ENCODE measurements at regions not wholly inside any gene's neighbourhood (a gene's known extent, or its start where the extent isn't known, plus 50 kb on each side); places are given as distances from the start of the nearest gene placed in this dataset.

DNA sequence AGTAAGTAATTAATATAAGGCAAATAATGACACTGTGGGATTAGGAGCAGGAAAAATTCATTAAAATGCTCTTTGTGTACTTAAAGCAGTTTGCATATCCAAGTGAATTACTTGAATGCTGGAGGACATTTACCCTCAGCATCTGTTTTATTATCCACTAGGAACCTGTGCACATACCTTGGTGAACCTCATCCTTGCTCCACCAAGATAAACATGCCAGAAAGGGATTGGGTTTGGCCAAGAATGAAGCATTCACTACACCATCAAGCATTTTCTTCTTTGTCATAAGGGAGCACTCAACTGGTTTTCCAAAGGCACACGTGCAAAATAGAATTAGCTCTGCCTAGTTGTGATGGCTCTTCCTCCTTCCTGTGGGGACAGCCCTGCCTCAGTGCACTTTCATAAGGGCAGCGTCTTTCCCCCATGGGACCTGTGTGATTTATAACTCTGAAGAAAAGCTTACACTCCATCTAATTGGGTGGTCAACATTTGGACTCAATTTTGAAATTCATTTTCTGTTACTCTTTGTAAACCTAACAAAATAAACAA is 291.7 kb downstream of the USP46 start:
- H3K27ac ChIP-seq, result no peak overlapping the region
- no peak for ATAC-seq
- no peak for DNase-seq
- intact Hi-C loops (cut with DNase I), result no loop called here
- TF ChIP-seq, protein P1, sequence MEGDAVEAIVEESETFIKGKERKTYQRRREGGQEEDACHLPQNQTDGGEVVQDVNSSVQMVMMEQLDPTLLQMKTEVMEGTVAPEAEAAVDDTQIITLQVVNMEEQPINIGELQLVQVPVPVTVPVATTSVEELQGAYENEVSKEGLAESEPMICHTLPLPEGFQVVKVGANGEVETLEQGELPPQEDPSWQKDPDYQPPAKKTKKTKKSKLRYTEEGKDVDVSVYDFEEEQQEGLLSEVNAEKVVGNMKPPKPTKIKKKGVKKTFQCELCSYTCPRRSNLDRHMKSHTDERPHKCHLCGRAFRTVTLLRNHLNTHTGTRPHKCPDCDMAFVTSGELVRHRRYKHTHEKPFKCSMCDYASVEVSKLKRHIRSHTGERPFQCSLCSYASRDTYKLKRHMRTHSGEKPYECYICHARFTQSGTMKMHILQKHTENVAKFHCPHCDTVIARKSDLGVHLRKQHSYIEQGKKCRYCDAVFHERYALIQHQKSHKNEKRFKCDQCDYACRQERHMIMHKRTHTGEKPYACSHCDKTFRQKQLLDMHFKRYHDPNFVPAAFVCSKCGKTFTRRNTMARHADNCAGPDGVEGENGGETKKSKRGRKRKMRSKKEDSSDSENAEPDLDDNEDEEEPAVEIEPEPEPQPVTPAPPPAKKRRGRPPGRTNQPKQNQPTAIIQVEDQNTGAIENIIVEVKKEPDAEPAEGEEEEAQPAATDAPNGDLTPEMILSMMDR (IDR thresholded peaks at IDR 0.05), result no peak
- no peak for TF ChIP-seq POLR2A (IDR thresholded peaks at IDR 0.05)
- H3K4me3 ChIP-seq, result no peak overlapping the region
- no peaks in the 10 kb centered on the region for H3K27me3 ChIP-seq
- 31% methylated on average over 2 of the region's 2 CpGs for WGBS (ENCODE audit: insufficient coverage, low coverage, low lambda C conversion rate, missing lambda C conversion rate)
- no peaks in the 10 kb centered on the region for H3K4me1 ChIP-seq
- no peaks in the 10 kb centered on the region for H3K36me3 ChIP-seq
- H3K9me3 ChIP-seq, result no peaks in the 10 kb centered on the region

DNA sequence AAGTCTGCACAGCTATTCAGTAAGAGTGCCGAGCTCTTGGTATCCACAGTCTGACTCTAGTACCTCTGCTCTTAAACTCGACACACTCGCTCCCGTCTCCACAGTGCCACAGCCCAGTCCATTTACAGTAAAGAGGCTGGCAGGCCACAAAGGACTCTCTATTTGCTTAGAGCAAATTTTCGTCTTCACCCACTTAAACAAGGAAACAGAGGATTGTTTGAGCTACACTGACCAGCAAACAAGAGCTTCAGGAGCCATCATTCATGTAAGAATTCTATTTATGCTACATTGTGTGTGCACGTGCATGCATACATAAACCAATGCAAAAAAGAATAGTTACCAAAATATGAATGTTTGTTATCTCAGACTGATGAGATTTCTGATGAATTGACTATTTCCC is 290.2 kb downstream of the USP46 start:
- 49% methylated on average over 6 of the region's 6 CpGs for WGBS (ENCODE audit: insufficient coverage, low coverage, low lambda C conversion rate, missing lambda C conversion rate)
- intact Hi-C loops (cut with DNase I), result no loop called here
- Histone ChIP-seq H3K27me3 (no peaks in the 10 kb centered on the region), H3K36me3 (no peaks in the 10 kb centered on the region), H3K27ac (no peak overlapping the region), H3K9me3 (no peaks in the 10 kb centered on the region), H3K4me1 (no peaks in the 10 kb centered on the region), H3K4me3 (no peak overlapping the region)
- ATAC-seq, result no peak
- no peak for DNase-seq
- TF ChIP-seq POLR2A (IDR thresholded peaks at IDR 0.05), result no peak
- TF ChIP-seq, protein P1 (IDR thresholded peaks at IDR 0.05), result no peak

DNA sequence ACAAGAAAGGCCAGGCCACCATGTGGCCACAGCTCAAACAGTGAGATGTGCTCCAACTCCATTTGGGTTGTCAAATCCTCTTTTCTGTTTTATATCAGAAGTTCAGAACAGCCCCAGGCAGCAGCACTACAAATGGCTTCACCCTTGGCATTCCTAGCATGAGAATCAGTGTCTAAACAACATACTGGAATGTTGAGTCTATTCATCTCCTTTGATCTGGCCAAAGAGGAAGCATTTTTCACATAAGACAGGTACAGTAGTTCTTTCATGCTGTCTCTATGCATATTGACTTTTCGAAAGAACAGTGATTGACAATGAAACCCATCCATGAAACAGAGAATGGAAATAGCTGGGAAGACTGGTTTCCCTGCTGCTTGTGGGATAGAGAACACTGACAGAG is 289.5 kb downstream of the USP46 start:
- no peak for ATAC-seq
- intact Hi-C loops (cut with DNase I), result no loop called here
- no peak for TF ChIP-seq POLR2A (IDR thresholded peaks at IDR 0.05)
- TF ChIP-seq, protein P1 (IDR thresholded peaks at IDR 0.05), result no peak

DNA sequence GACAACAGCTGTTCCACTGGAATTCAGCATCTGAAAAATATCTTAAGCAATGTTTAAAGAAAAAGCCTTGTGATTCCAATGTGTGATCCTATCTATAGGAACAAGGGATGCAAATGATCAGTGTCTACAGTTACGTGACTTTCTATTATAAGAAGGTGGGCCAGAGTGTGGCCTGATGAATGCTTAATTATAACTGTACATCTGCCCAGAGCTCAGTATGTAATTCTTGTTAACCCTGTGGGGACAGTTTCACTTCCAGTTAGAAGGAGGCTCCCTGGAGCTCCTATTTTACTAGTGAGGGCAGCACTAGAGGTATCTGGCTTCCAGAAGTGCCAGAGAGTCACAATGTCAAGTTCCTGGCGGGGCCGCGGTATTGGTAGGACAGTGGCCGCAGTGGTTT is 288.5 kb downstream of the USP46 start:
- no peak for DNase-seq

More for the DNA sequence above, 289.5 kb downstream of the USP46 start:
- H3K9me3 ChIP-seq, result no peaks in the 10 kb centered on the region
- H3K27me3 ChIP-seq, result no peaks in the 10 kb centered on the region
- WGBS (ENCODE audit: insufficient coverage, low coverage, low lambda C conversion rate, missing lambda C conversion rate), result 53% methylated on average over 1 of the region's 1 CpG
- no peaks in the 10 kb centered on the region for H3K4me1 ChIP-seq
- H3K27ac ChIP-seq, result no peak overlapping the region
- DNase-seq, result no peak
- no peak overlapping the region for H3K4me3 ChIP-seq
- no peaks in the 10 kb centered on the region for H3K36me3 ChIP-seq

More for the DNA sequence above, 288.5 kb downstream of the USP46 start:
- H3K27ac ChIP-seq, result no peak overlapping the region
- no peaks in the 10 kb centered on the region for H3K4me1 ChIP-seq
- WGBS (ENCODE audit: insufficient coverage, low coverage, low lambda C conversion rate, missing lambda C conversion rate), result 78% methylated on average over 3 of the region's 5 CpGs
- no peak for TF ChIP-seq POLR2A (IDR thresholded peaks at IDR 0.05)
- TF ChIP-seq, protein P1 (IDR thresholded peaks at IDR 0.05), result no peak
- no peaks in the 10 kb centered on the region for H3K9me3 ChIP-seq
- intact Hi-C loops (cut with DNase I), result no loop called here
- no peak overlapping the region for H3K4me3 ChIP-seq
- no peaks in the 10 kb centered on the region for H3K36me3 ChIP-seq
- ATAC-seq, result no peak
- no peaks in the 10 kb centered on the region for H3K27me3 ChIP-seq

Measured in right lobe of liver (tissue), 6 donors.